IMR-90 (cell line): ENCODE measurements at regions not wholly inside any gene's neighbourhood (a gene's known extent, or its start where the extent isn't known, plus 50 kb on each side); places are given as distances from the start of the nearest gene placed in this dataset.

ENCODE experiments used
- ATAC-seq: fragments of 200-7000 bp; cut with Tn5 transposase; 2 replicates; pipeline ENCODE4 v1.9.1; 2020; ENCODE audit warnings: low read depth, mild to moderate bottlenecking, moderate library complexity
- BruUV-seq: library from RNA; stranded (reverse); fragments of 400-500 nt; replicated peaks from 2 replicates; lab custom pipeline; 2021; lab: Mats Ljungman, UMichigan
- CTCF ChIA-PET: fragments of 300-600 bp; formaldehyde crosslinking; extraction: SDS; loops from one replicate; lab custom pipeline; 2021; ENCODE audit warnings: antibody characterized with exemption; lab: Yijun Ruan, JAX
- POLR2A ChIA-PET: fragments of 300-600 bp; sonication (Branson Sonifier 250); formaldehyde crosslinking; loops from one replicate; lab custom pipeline; 2022; ENCODE audit warnings: antibody characterized with exemption; ENCODE audit not compliant: unreplicated experiment; lab: Charles Lee
- DNase-seq: peaks from one replicate; pipeline ENCODE4 v3.0.0; 2013
- H2AFZ ChIP-seq: replicated peaks from 2 replicates; pipeline ENCODE3; 2013; ENCODE audit warnings: low read length, mild to moderate bottlenecking; ENCODE audit not compliant: poor library complexity
- H2AK5ac ChIP-seq: 2 replicates; pipeline ENCODE4 v1.6.1; 2013; ENCODE audit warnings: low read depth, low read length, inconsistent platforms
- H2AK9ac ChIP-seq: replicated peaks from 2 replicates; pipeline ENCODE3; 2013; ENCODE audit warnings: mild to moderate bottlenecking, low read depth, low read length, moderate library complexity; ENCODE audit not compliant: poor library complexity
- H2BK120ac ChIP-seq: 2 replicates; pipeline ENCODE4 v1.6.1; 2013; ENCODE audit warnings: low read depth, low read length, inconsistent platforms
- H2BK15ac ChIP-seq: 3 replicates; pipeline ENCODE4 v1.6.1; 2013; ENCODE audit warnings: low read depth, low read length, inconsistent platforms
- H2BK20ac ChIP-seq: 2 replicates; pipeline ENCODE4 v1.6.1; 2013; ENCODE audit warnings: low read depth, mild to moderate bottlenecking, inconsistent platforms, low read length, moderate library complexity
- H2BK5ac ChIP-seq: 2 replicates; pipeline ENCODE4 v1.6.1; 2013; ENCODE audit warnings: mild to moderate bottlenecking, low read depth, low read length, inconsistent platforms; ENCODE audit not compliant: poor library complexity, severe bottlenecking
- H3K14ac ChIP-seq: replicated peaks from 2 replicates; pipeline ENCODE4 v1.6.1; 2013; ENCODE audit warnings: low read depth, low read length, inconsistent platforms
- H3K18ac ChIP-seq: 2 replicates; pipeline ENCODE4 v1.6.1; 2013; ENCODE audit warnings: low read depth, low read length, control low read depth
- H3K23ac ChIP-seq: 2 replicates; pipeline ENCODE4 v1.6.1; 2013; ENCODE audit warnings: low read depth, low read length, inconsistent platforms
- H3K27ac ChIP-seq: 2 replicates; pipeline ENCODE4 v1.5.1; 2013; ENCODE audit warnings: mild to moderate bottlenecking, control low read depth, low read length; ENCODE audit not compliant: insufficient read depth
- H3K27me3 ChIP-seq: 2 replicates; pipeline ENCODE4 v1.6.1; 2013; ENCODE audit warnings: low read length; ENCODE audit not compliant: control insufficient read depth, insufficient read depth
- H3K36me3 ChIP-seq: 2 replicates; pipeline ENCODE4 v1.6.1; 2013; ENCODE audit warnings: low read length, mixed read lengths; ENCODE audit not compliant: control insufficient read depth, insufficient read depth
- H3K4ac ChIP-seq: 2 replicates; pipeline ENCODE4 v1.6.1; 2013; ENCODE audit warnings: low read depth, low read length, inconsistent platforms
- H3K4me1 ChIP-seq: 2 replicates; pipeline ENCODE4 v1.6.1; 2013; ENCODE audit warnings: low read length, mixed read lengths; ENCODE audit not compliant: control insufficient read depth, insufficient read depth
- H3K4me2 ChIP-seq: 2 replicates; pipeline ENCODE4 v1.6.1; 2013; ENCODE audit warnings: low read depth, mild to moderate bottlenecking, control low read depth, low read length, moderate library complexity
- H3K4me3 ChIP-seq: 2 replicates; pipeline ENCODE4 v1.5.1; 2013; ENCODE audit warnings: low read depth, mild to moderate bottlenecking, control low read depth, low read length, moderate library complexity; ENCODE audit not compliant: insufficient read depth
- H3K56ac ChIP-seq: 2 replicates; pipeline ENCODE4 v1.6.1; 2013; ENCODE audit warnings: low read length, inconsistent platforms; ENCODE audit not compliant: insufficient read depth; ENCODE audit errors: extremely low read depth
- H3K79me1 ChIP-seq, 2 experiments: 2 replicates each; pipeline ENCODE4 v1.6.1; 2013; ENCODE audit warnings: low read length in 2 of 2, inconsistent platforms in 1 of 2, low read depth in 1 of 2
- H3K9ac ChIP-seq: 2 replicates; pipeline ENCODE4 v1.6.1; 2013; ENCODE audit warnings: low read depth, low read length, control low read depth
- H3K9me1 ChIP-seq: 2 replicates; pipeline ENCODE4 v1.6.1; 2013; ENCODE audit warnings: low read length, inconsistent platforms; ENCODE audit not compliant: insufficient read depth
- H3K9me3 ChIP-seq: 2 replicates; pipeline ENCODE4 v1.6.1; 2013; ENCODE audit warnings: low read length; ENCODE audit not compliant: control insufficient read depth, insufficient read depth
- H4K20me1 ChIP-seq: 2 replicates; pipeline ENCODE4 v1.6.1; 2013; ENCODE audit warnings: low read length, inconsistent platforms; ENCODE audit not compliant: insufficient read depth
- H4K5ac ChIP-seq: 2 replicates; pipeline ENCODE4 v1.6.1; 2013; ENCODE audit warnings: mild to moderate bottlenecking, low read depth, low read length, control low read depth
- H4K8ac ChIP-seq, 2 experiments: 2 replicates each; pipeline ENCODE4 v1.6.1; 2013; ENCODE audit warnings: low read depth in 2 of 2, low read length in 2 of 2, control low read depth in 1 of 2, inconsistent platforms in 1 of 2
- H4K91ac ChIP-seq: 2 replicates; pipeline ENCODE4 v1.6.1; 2013; ENCODE audit warnings: low read depth, low read length, inconsistent platforms; ENCODE audit not compliant: insufficient read depth
- BHLHE40 ChIP-seq: fragments of 150-350 bp; IDR thresholded peaks from 2 replicates; pipeline ENCODE4 v1.6.1; 2016; ENCODE audit warnings: mild to moderate bottlenecking, low read depth, low read length
- CEBPB ChIP-seq: IDR thresholded peaks from 2 replicates; pipeline ENCODE4 v1.6.1; 2012; ENCODE audit warnings: low read depth, low read length, improper control_type of control experiment
- CHD1 ChIP-seq: IDR thresholded peaks from 2 replicates; pipeline ENCODE4 v1.6.1; 2012; ENCODE audit warnings: low read depth, low read length, improper control_type of control experiment
- ELK1 ChIP-seq: fragments of 150-350 bp; IDR thresholded peaks from 2 replicates; pipeline ENCODE4 v1.6.1; 2016; ENCODE audit warnings: low read depth, mild to moderate bottlenecking, low read length, moderate library complexity, borderline replicate concordance
- FOS ChIP-seq: fragments of 150-350 bp; IDR thresholded peaks from 2 replicates; pipeline ENCODE4 v1.6.1; 2016; ENCODE audit warnings: low read depth, low read length
- MAFK ChIP-seq: IDR thresholded peaks from 2 replicates; pipeline ENCODE4 v1.6.1; 2012; ENCODE audit warnings: low read depth, low read length, improper control_type of control experiment
- MAZ ChIP-seq: IDR thresholded peaks from 2 replicates; pipeline ENCODE4 v1.6.1; 2012; ENCODE audit warnings: low read depth, mild to moderate bottlenecking, low read length, improper control_type of control experiment, moderate library complexity, borderline replicate concordance
- MXI1 ChIP-seq: IDR thresholded peaks from 2 replicates; pipeline ENCODE4 v1.6.1; 2012; ENCODE audit warnings: low read depth, mild to moderate bottlenecking, low read length, moderate library complexity, borderline replicate concordance
- NFE2L2 ChIP-seq: fragments of 150-350 bp; IDR thresholded peaks from 2 replicates; pipeline ENCODE4 v1.6.1; 2016; ENCODE audit warnings: low read depth, mild to moderate bottlenecking, low read length
- POLR2A ChIP-seq: IDR thresholded peaks from 2 replicates; pipeline ENCODE4 v1.6.1; 2012; ENCODE audit warnings: mild to moderate bottlenecking, low read depth, low read length
- RAD21 ChIP-seq: IDR thresholded peaks from 2 replicates; pipeline ENCODE4 v1.6.1; 2012; ENCODE audit warnings: low read length, improper control_type of control experiment
- RCOR1 ChIP-seq: IDR thresholded peaks from 2 replicates; pipeline ENCODE4 v1.6.1; 2012; ENCODE audit warnings: mild to moderate bottlenecking, low read length, improper control_type of control experiment; ENCODE audit not compliant: insufficient replicate concordance
- RFX5 ChIP-seq: IDR thresholded peaks from 2 replicates; pipeline ENCODE4 v1.8.0; 2012; ENCODE audit warnings: low read depth, mild to moderate bottlenecking, low read length, moderate library complexity
- SMC3 ChIP-seq: fragments of 150-350 bp; IDR thresholded peaks from 2 replicates; pipeline ENCODE4 v1.6.1; 2016; ENCODE audit warnings: low read depth, mild to moderate bottlenecking, antibody characterized with exemption, low read length, moderate library complexity
- USF2 ChIP-seq: fragments of 150-350 bp; IDR thresholded peaks from 2 replicates; pipeline ENCODE4 v1.6.1; 2017; ENCODE audit warnings: mild to moderate bottlenecking, antibody characterized with exemption, low read length, low read depth
- WGBS, 2 experiments: methylation state at CpG; one replicate each; pipeline versions ENCODE4 v1.1.5 to v1.1.7; 2013; ENCODE audit warnings: missing lambda C conversion rate in 2 of 2; ENCODE audit not compliant: insufficient read length in 1 of 2; ENCODE audit errors: extremely low coverage in 2 of 2; 5-methylcytosine and 5-hydroxymethylcytosine counted together
- dilution Hi-C: fragments of 300-500 bp; cut with HindIII; formaldehyde crosslinking; loops from one replicate; pipeline ENCODE4 v1.14.3; 2018; ENCODE audit warnings: low sequenced_read_pairs; ENCODE audit not compliant: unreplicated experiment
- in situ Hi-C: fragments of 300-500 bp; cut with MboI; formaldehyde crosslinking; loops from 3 replicates; pipeline ENCODE4 v1.14.3; 2019; ENCODE audit warnings: low sequenced_read_pairs, inconsistent platforms, mixed read lengths
- intact Hi-C: fragments of 100-400 bp; cut with micrococcal nuclease; formaldehyde crosslinking; loops from 2 replicates; pipeline ENCODE4 v1.10.0; 2022

GRCh38 chr13:108566413-108567170 lies 62.8 kb upstream of the MYO16 start:
- CTCF ChIA-PET: no interaction called here
- no peak overlapping the region for H2AK9ac ChIP-seq
- H3K79me1 ChIP-seq: no peaks in the 10 kb centered on the region

More at GRCh38 chr13:108566413-108567170, 62.8 kb upstream of the MYO16 start:
- Histone ChIP-seq H3K9ac (no peak overlapping the region), H3K4me3 (no peak overlapping the region), H3K4me2 (no peak overlapping the region), H2AK5ac (no peak overlapping the region), H3K18ac (no peak overlapping the region), H2BK120ac (no peak overlapping the region), H2BK15ac (no peak overlapping the region), H3K27ac (no peak overlapping the region), H3K4me1 (no peaks in the 10 kb centered on the region), H3K4ac (no peak overlapping the region), H3K9me1 (no peaks in the 10 kb centered on the region), H2BK20ac (no peak overlapping the region), H4K20me1 (no peaks in the 10 kb centered on the region), H2AFZ (no peak overlapping the region), H3K56ac (no peak overlapping the region), H3K36me3 (no peaks in the 10 kb centered on the region), H3K14ac (no peak overlapping the region), H2BK5ac (no peak overlapping the region), H3K23ac (no peak overlapping the region), H4K91ac (no peak overlapping the region), H3K27me3 (no peaks in the 10 kb centered on the region), H4K5ac (no peak overlapping the region), H4K8ac (no peak overlapping the region), H3K9me3 (no peaks in the 10 kb centered on the region)
- no peak for DNase-seq
- BruUV-seq: no TSS peak
- POLR2A ChIA-PET: no interaction called here
- WGBS, 2 experiments: 15% methylated on average over 2 of the region's 2 CpGs; no CpG with 5 or more reads in 1 of the 2 experiments
- TF ChIP-seq POLR2A: no peak
- TF ChIP-seq USF2: no peak
- no peak for TF ChIP-seq MAZ
- no peak for TF ChIP-seq NFE2L2
- TF ChIP-seq BHLHE40: no peak
- TF ChIP-seq CEBPB: no peak
- TF ChIP-seq RCOR1: no peak
- no peak for TF ChIP-seq MAFK
- no peak for TF ChIP-seq ELK1
- no peak for TF ChIP-seq SMC3
- TF ChIP-seq MXI1: no peak
- no peak for TF ChIP-seq FOS
- no peak for TF ChIP-seq RAD21
- TF ChIP-seq CHD1: no peak
- no peak for TF ChIP-seq RFX5
- dilution Hi-C loops (no loop called here), in situ Hi-C loops (no loop called here), intact Hi-C loops (no loop called here)
- ATAC-seq: no peak
